ENCODE measurements at regions not wholly inside any gene's neighbourhood (a gene's known extent, or its start where the extent isn't known, plus 50 kb on each side); places are given as distances from the start of the nearest gene placed in this dataset.

GRCh38 chr4:100797791-100798190, 280.0 kb upstream of the EMCN start:
- no peak for TF ChIP-seq POLR2A (IDR thresholded peaks at IDR 0.05)
- TF ChIP-seq EP300 (IDR thresholded peaks at IDR 0.05), result no peak
- no peak for TF ChIP-seq POLR2AphosphoS5 (IDR thresholded peaks at IDR 0.05)
- TF ChIP-seq CTCF (IDR thresholded peaks at IDR 0.05), result no peak
- H3K36me3 ChIP-seq, result no peaks in the 10 kb centered on the region
- 0% methylated on average over 1 of the region's 1 CpG for WGBS, 2 donors
- H3K27me3 ChIP-seq, result no peaks in the 10 kb centered on the region
- DNase-seq, result no peak
- no peak overlapping the region for H3K4me3 ChIP-seq
- intact Hi-C loops (cut with DNase I), result no loop called here
- no peak overlapping the region for H3K27ac ChIP-seq
- H3K4me1 ChIP-seq, result no peaks in the 10 kb centered on the region
- H3K9me3 ChIP-seq, result peaks cover 0 to 2% (median 0%) of the 10 kb centered on the region in 4 donors

- Histone ChIP-seq H3K36me3 (no peaks in the 10 kb centered on the region), H3K27ac (no peak overlapping the region), H3K27me3 (no peaks in the 10 kb centered on the region), H3K9me3 (no peaks in the 10 kb centered on the region), H3K4me1 (no peaks in the 10 kb centered on the region), H3K4me3 (no peak overlapping the region)
- DNase-seq, result no peak
- WGBS, 2 donors, result 93 to 96% methylated on average over 1 of the region's 1 CpG
- TF ChIP-seq POLR2AphosphoS5 (IDR thresholded peaks at IDR 0.05), result no peak
- TF ChIP-seq POLR2A (IDR thresholded peaks at IDR 0.05), result no peak
- TF ChIP-seq EP300 (IDR thresholded peaks at IDR 0.05), result no peak
- no peak for TF ChIP-seq CTCF (IDR thresholded peaks at IDR 0.05)
- intact Hi-C loops (cut with DNase I), result no loop called here
These were observed 279.5 kb upstream of the EMCN start for GRCh38 chr4:100797356-100797755.

- Histone ChIP-seq H3K4me1 (no peaks in the 10 kb centered on the region), H3K9me3 (no peaks in the 10 kb centered on the region), H3K27me3 (no peaks in the 10 kb centered on the region), H3K36me3 (no peaks in the 10 kb centered on the region), H3K4me3 (no peak overlapping the region), H3K27ac (no peak overlapping the region)
- TF ChIP-seq POLR2AphosphoS5 (IDR thresholded peaks at IDR 0.05), result no peak
- no peak for TF ChIP-seq POLR2A (IDR thresholded peaks at IDR 0.05)
- no peak for TF ChIP-seq EP300 (IDR thresholded peaks at IDR 0.05)
- no peak for TF ChIP-seq CTCF (IDR thresholded peaks at IDR 0.05)
- intact Hi-C loops (cut with DNase I), result no loop called here
- WGBS, 2 donors, result 86 to 93% methylated on average over 2 of the region's 2 CpGs
- no peak for DNase-seq
These were observed 278.5 kb upstream of the EMCN start for GRCh38 chr4:100796332-100796731.

- Histone ChIP-seq H3K27me3 (no peaks in the 10 kb centered on the region), H3K4me1 (no peaks in the 10 kb centered on the region), H3K4me3 (no peak overlapping the region), H3K9me3 (no peaks in the 10 kb centered on the region), H3K27ac (no peak overlapping the region), H3K36me3 (no peaks in the 10 kb centered on the region)
- intact Hi-C loops (cut with DNase I), result no loop called here
- DNase-seq, result no peak
- WGBS, 2 donors, result 34 to 77% methylated on average over 1 of the region's 1 CpG
- TF ChIP-seq POLR2AphosphoS5 (IDR thresholded peaks at IDR 0.05), result no peak
- no peak for TF ChIP-seq CTCF (IDR thresholded peaks at IDR 0.05)
- TF ChIP-seq POLR2A (IDR thresholded peaks at IDR 0.05), result no peak
- no peak for TF ChIP-seq EP300 (IDR thresholded peaks at IDR 0.05)
These were observed 277.8 kb upstream of the EMCN start for GRCh38 chr4:100795581-100795980.

GRCh38 chr4:100790836-100791615, 273.2 kb upstream of the EMCN start:
- Histone ChIP-seq H3K27ac (no peak overlapping the region), H3K27me3 (no peaks in the 10 kb centered on the region), H3K4me1 (no peaks in the 10 kb centered on the region), H3K36me3 (no peaks in the 10 kb centered on the region), H3K4me3 (no peak overlapping the region), H3K9me3 (no peaks in the 10 kb centered on the region)
- TF ChIP-seq POLR2AphosphoS5 (IDR thresholded peaks at IDR 0.05) (no peak), EP300 (IDR thresholded peaks at IDR 0.05) (no peak), CTCF (IDR thresholded peaks at IDR 0.05) (no peak), POLR2A (IDR thresholded peaks at IDR 0.05) (no peak)
- intact Hi-C loops (cut with DNase I), result no loop called here
- 17 to 72% methylated on average over 9 of the region's 9 CpGs for WGBS, 2 donors
- DNase-seq, result no peak

Measured in sigmoid colon (tissue), 6 donors.